Body of pancreas (tissue), 4 donors: ENCODE measurements at regions not wholly inside any gene's neighbourhood (a gene's known extent, or its start where the extent isn't known, plus 50 kb on each side); places are given as distances from the start of the nearest gene placed in this dataset.

ENCODE experiments used
- CTCF ChIP-seq, 7 experiments: fragments of 450-650 bp in 4 of 7; fragments of 200-600 bp in 3 of 7; sonication (generic) in 3 of 7; IDR thresholded peaks; one replicate each; pipeline ENCODE4 v1.5.1; 2016 to 2019; ENCODE audit warnings: antibody characterized with exemption in 7 of 7
- POLR2A ChIP-seq, 3 donors: fragments of 450-650 bp; IDR thresholded peaks; one replicate each; pipeline ENCODE4 v1.6.1; 2016; ENCODE audit warnings: antibody characterized with exemption in 3 of 3, mild to moderate bottlenecking in 2 of 3

DNA sequence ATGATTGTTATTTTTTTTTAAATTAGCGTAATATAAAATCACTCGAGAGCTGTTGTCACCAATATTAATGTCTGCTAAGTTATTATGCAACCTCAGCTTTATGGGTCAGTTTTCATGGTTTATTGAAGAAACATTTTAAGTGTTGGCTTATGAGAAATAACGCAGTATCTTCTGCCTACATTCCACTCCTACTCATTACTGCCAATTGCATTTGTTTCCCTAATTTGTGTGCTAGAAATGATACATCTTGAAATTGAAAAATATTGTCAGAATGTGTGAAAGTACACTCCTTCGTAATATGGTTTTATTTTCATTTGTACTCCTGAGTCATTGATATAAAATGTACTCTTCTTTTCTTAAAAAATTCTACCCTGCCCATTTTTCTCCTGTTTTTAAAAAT lies 333.3 kb upstream of the HSF2 start:
- TF ChIP-seq CTCF (IDR thresholded peaks at IDR 0.05), result no peak
- no peak for TF ChIP-seq POLR2A (IDR thresholded peaks at IDR 0.05)
